K562 (cell line): ENCODE measurements at regions not wholly inside any gene's neighbourhood (a gene's known extent, or its start where the extent isn't known, plus 50 kb on each side); places are given as distances from the start of the nearest gene placed in this dataset.

Source experiments
- ATAC-seq: fragments of 200-7000 bp; cut with Tn5 transposase; 3 replicates; pipeline ENCODE4 v1.9.1; 2020; ENCODE audit warnings: moderate library complexity
- BruUV-seq: library from RNA; stranded (reverse); fragments of 400-500 nt; replicated peaks from 2 replicates; lab custom pipeline; 2021; lab: Mats Ljungman, UMichigan
- CTCF ChIA-PET: fragments of 300-600 bp; formaldehyde crosslinking; extraction: SDS; loops from one replicate; lab custom pipeline; 2021; ENCODE audit warnings: low intra/inter-chr PET ratio; lab: Yijun Ruan, JAX
- POLR2A ChIA-PET: fragments of 300-600, 350-650 bp; sonication (Branson Sonifier 250); formaldehyde crosslinking; extraction: SDS; loops from one replicate; lab custom pipeline; 2021; ENCODE audit warnings: antibody characterized with exemption, inconsistent platforms; lab: Yijun Ruan, JAX
- DNase-seq, 4 experiments: peaks; one replicate each; pipeline versions ENCODE4 v3.0.0 to v3.0.0-alpha.2; 2011 to 2018; ENCODE audit warnings: low spot score in 3 of 4, mixed read lengths in 3 of 4; ENCODE audit errors: extremely low read depth in 1 of 4
- FAIRE-seq: peaks from 2 replicates; lab custom pipeline; 2011; peaks lifted over from hg19 to GRCh38; lab: Jason Lieb, UNC
- H2AFZ ChIP-seq: 2 replicates; pipeline ENCODE4 v1.6.0; 2011; ENCODE audit warnings: low read depth, low read length, control low read depth, inconsistent platforms
- H3K27ac ChIP-seq: fragments of 200-600 bp; 3 replicates; pipeline ENCODE4 v1.8.0; 2011; ENCODE audit warnings: low read depth, mild to moderate bottlenecking, control low read depth, inconsistent platforms, low read length, moderate library complexity, mixed read lengths; ENCODE audit errors: extremely low read depth
- H3K27me3 ChIP-seq, 2 experiments: fragments of 300-600 bp in 1 of 2; 2 replicates in 1 of 2; 3 replicates in 1 of 2; pipeline versions ENCODE4 v1.6.0 to v1.8.0; 2011; ENCODE audit warnings: inconsistent platforms in 2 of 2, low read length in 2 of 2, mild to moderate bottlenecking in 1 of 2, mixed read lengths in 1 of 2, moderate library complexity in 1 of 2; ENCODE audit not compliant: control insufficient read depth in 2 of 2, insufficient read depth in 2 of 2
- H3K36me3 ChIP-seq: fragments of 300-600 bp; 3 replicates; pipeline ENCODE4 v1.8.0; 2011; ENCODE audit warnings: mild to moderate bottlenecking, low read length, inconsistent platforms; ENCODE audit not compliant: control insufficient read depth, insufficient read depth
- H3K4me1 ChIP-seq, 2 experiments: fragments of 200-600 bp in 1 of 2; replicated peaks in 1 of 2; 2 replicates in 1 of 2; 3 replicates in 1 of 2; pipeline versions ENCODE4 v1.5.1 to v1.8.0; 2011; ENCODE audit warnings: inconsistent platforms in 2 of 2, low read length in 2 of 2, mild to moderate bottlenecking in 1 of 2, mixed read lengths in 1 of 2, moderate library complexity in 1 of 2; ENCODE audit not compliant: control insufficient read depth in 2 of 2, insufficient read depth in 2 of 2
- H3K4me2 ChIP-seq: 2 replicates; pipeline ENCODE4 v1.6.1; 2011; ENCODE audit warnings: low read length, control low read depth, inconsistent platforms, mixed read lengths; ENCODE audit not compliant: insufficient read depth
- H3K4me3 ChIP-seq: fragments of 200-600 bp; sonication (generic), shearing (Covaris generic); 2 replicates; pipeline ENCODE4 v1.5.1; 2016; ENCODE audit warnings: control low read depth, inconsistent platforms
- H3K79me2 ChIP-seq: fragments of 200-600 bp; 3 replicates; pipeline ENCODE4 v1.8.0; 2011; ENCODE audit warnings: low read length, inconsistent platforms; ENCODE audit not compliant: control insufficient read depth, insufficient read depth
- H3K9ac ChIP-seq, 2 experiments: 2 replicates each; pipeline versions ENCODE4 v1.6.0 to v1.6.1; 2011; ENCODE audit warnings: low read depth in 2 of 2, low read length in 2 of 2, control low read depth in 1 of 2, inconsistent platforms in 1 of 2, mild to moderate bottlenecking in 1 of 2, mixed read lengths in 1 of 2; ENCODE audit not compliant: insufficient read depth in 1 of 2
- H3K9me1 ChIP-seq: one replicate; pipeline ENCODE4 v1.6.0; 2011; ENCODE audit warnings: inconsistent platforms, mild to moderate bottlenecking, low read length, moderate library complexity; ENCODE audit not compliant: control insufficient read depth, insufficient read depth
- H3K9me3 ChIP-seq: replicated peaks from 2 replicates; pipeline ENCODE4 v1.5.1; 2011; ENCODE audit warnings: low read depth, low read length, inconsistent platforms; ENCODE audit not compliant: control insufficient read depth, insufficient read depth
- H4K20me1 ChIP-seq: replicated peaks from 2 replicates; pipeline ENCODE4 v1.6.1; 2011; ENCODE audit warnings: low read length, inconsistent platforms, mixed read lengths; ENCODE audit not compliant: control insufficient read depth, insufficient read depth
- ARID4B ChIP-seq: sonication (generic); formaldehyde crosslinking; IDR thresholded peaks from 2 replicates; pipeline ENCODE4 v1.8.0; 2022; ENCODE audit warnings: mild to moderate bottlenecking, missing genetic modification reagents
- CC2D1A ChIP-seq: fragments of 450-650 bp; IDR thresholded peaks from 2 replicates; pipeline ENCODE4 v1.6.1; 2017; ENCODE audit warnings: mild to moderate bottlenecking
- CREB1 ChIP-seq, 2 experiments: sonication (generic) in 1 of 2; formaldehyde crosslinking in 1 of 2; IDR thresholded peaks; 2 replicates each; pipeline versions ENCODE4 v1.6.1 to v1.8.0; 2012 to 2022; ENCODE audit warnings: inconsistent platforms in 1 of 2, mild to moderate bottlenecking in 1 of 2, missing genetic modification reagents in 1 of 2, moderate library complexity in 1 of 2
- EP400 ChIP-seq: fragments of 450-650 bp; IDR thresholded peaks from 2 replicates; pipeline ENCODE4 v1.6.1; 2017; ENCODE audit warnings: antibody characterized with exemption, mild to moderate bottlenecking, moderate library complexity
- FOXJ3 ChIP-seq: sonication (generic); formaldehyde crosslinking; IDR thresholded peaks from 2 replicates; pipeline ENCODE4 v1.4.0; 2020; ENCODE audit warnings: mild to moderate bottlenecking, missing genetic modification reagents
- HDAC6 ChIP-seq: IDR thresholded peaks from 2 replicates; pipeline ENCODE4 v1.6.1; 2012; ENCODE audit warnings: low read depth, mild to moderate bottlenecking, control low read depth, inconsistent platforms, low read length, moderate library complexity
- HNRNPLL ChIP-seq: fragments of 200-400 bp; formaldehyde crosslinking; IDR thresholded peaks from 2 replicates; pipeline ENCODE4 v1.6.1; 2017; ENCODE audit warnings: low read length, low read depth, mild to moderate bottlenecking; ENCODE audit not compliant: poor library complexity, severe bottlenecking
- IRF2 ChIP-seq: sonication (generic); formaldehyde crosslinking; IDR thresholded peaks from 2 replicates; pipeline ENCODE4 v1.8.1; 2022; ENCODE audit warnings: mild to moderate bottlenecking, missing genetic modification reagents
- NELFE ChIP-seq: IDR thresholded peaks from 2 replicates; pipeline ENCODE4 v1.6.1; 2011; ENCODE audit warnings: mild to moderate bottlenecking; ENCODE audit not compliant: insufficient read depth, insufficient read length
- NFIX ChIP-seq: fragments of 250-450 bp; sonication (Bioruptor Pico); IDR thresholded peaks from 2 replicates; pipeline ENCODE4 v1.4.0; 2020; ENCODE audit warnings: low read depth, mild to moderate bottlenecking, moderate library complexity
- SMARCE1 ChIP-seq: fragments of 450-650 bp; IDR thresholded peaks from 2 replicates; pipeline ENCODE4 v1.7.1; 2016; ENCODE audit warnings: mild to moderate bottlenecking
- SNIP1 ChIP-seq: fragments of 450-650 bp; IDR thresholded peaks from 2 replicates; pipeline ENCODE4 v1.7.1; 2017; ENCODE audit warnings: low read depth, mild to moderate bottlenecking
- TCF7L2 ChIP-seq: fragments of 150-350 bp; IDR thresholded peaks from 2 replicates; pipeline ENCODE4 v1.6.1; 2016; ENCODE audit warnings: low read depth, mild to moderate bottlenecking, low read length, moderate library complexity
- TFAM ChIP-seq: fragments of 250-450 bp; sonication (Bioruptor Pico); conservative IDR thresholded peaks from 2 replicates; pipeline ENCODE4 v1.5.0; 2021; ENCODE audit warnings: mild to moderate bottlenecking, moderate library complexity
- ZNF232 ChIP-seq: sonication (generic); formaldehyde crosslinking; IDR thresholded peaks from 2 replicates; pipeline ENCODE4 v1.8.0; 2022; ENCODE audit warnings: mild to moderate bottlenecking, missing genetic modification reagents
- in situ Hi-C: fragments of 300-500 bp; cut with MboI; formaldehyde crosslinking; loops from 4 replicates; pipeline ENCODE4 v1.15.0; 2018; ENCODE audit warnings: inconsistent platforms, mixed read lengths
- intact Hi-C: fragments of 100-400 bp; cut with micrococcal nuclease; formaldehyde crosslinking; loops from 2 replicates; pipeline ENCODE4 v1.14.2; 2022

DNA sequence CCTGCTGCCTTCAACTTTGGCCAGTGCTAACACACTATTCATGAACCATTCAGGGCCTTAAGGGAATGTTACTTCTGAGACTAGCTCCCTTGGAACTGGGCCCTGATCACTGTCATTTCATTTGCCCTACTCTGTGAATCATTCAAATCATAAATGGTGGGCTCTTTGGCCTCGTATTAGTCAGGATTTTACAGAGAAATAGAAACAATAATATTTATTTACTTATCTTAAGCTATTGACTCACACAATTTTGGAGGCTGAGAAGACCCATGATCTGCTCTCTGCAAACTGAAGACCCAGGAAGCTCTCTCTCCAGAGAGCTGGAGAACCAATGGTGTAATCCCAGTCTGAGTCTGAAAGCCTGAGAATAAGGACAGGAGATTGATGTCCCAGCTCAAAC lies 398.5 kb downstream of the LRIG3 start (continued):
- TF ChIP-seq ARID4B (CRISPR knock-in tag) (no peak), NELFE (no peak)
- TF ChIP-seq, all 486 proteins: peak for 0

DNA sequence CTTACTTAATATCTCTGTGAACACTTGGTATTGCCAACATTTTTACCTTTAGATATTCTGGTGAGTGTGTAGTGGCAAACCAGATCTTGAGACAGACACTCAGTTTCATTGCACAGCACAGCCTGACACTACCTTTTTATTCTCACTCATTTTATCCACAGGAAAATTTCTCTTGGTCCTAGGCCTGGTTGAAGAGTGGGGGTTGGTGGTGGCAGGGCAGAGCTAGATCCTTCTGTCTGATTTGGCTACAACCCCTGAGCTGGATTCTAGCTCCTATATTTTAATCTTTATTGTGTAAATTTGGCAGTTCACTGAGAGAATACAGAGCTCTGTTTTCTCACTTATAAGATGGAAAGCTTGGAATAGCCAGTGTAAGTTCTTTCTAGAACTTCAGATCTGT lies 396.9 kb downstream of the LRIG3 start:
- Histone ChIP-seq H3K9me3 (peaks cover 3% of the 10 kb centered on the region; the same call in 1 of the 2 replicates), H4K20me1 (no peaks in the 10 kb centered on the region), H3K4me1 (no peaks in the 10 kb centered on the region), H3K27me3 (no peaks in the 10 kb centered on the region), H3K4me3 (no peak overlapping the region), H3K27ac (no peak overlapping the region), H3K9ac (no peak overlapping the region), H3K79me2 (no peaks in the 10 kb centered on the region), H3K4me2 (no peak overlapping the region), H3K9me1 (no peaks in the 10 kb centered on the region), H2AFZ (no peak overlapping the region), H3K36me3 (no peaks in the 10 kb centered on the region)
- DNase-seq (no peak), ATAC-seq (no peak), FAIRE-seq (no peak)
- ChIA-PET POLR2A (no interaction called here), CTCF (no interaction called here)
- in situ Hi-C loops, result no loop called here
- no peak for TF ChIP-seq EP400
- no peak for TF ChIP-seq HDAC6
- no peak for TF ChIP-seq TCF7L2
- no peak for TF ChIP-seq HNRNPLL
- no peak for TF ChIP-seq ZNF232 (CRISPR knock-in tag)
- TF ChIP-seq CC2D1A, result no peak
- no peak for TF ChIP-seq TFAM
- no peak for TF ChIP-seq SMARCE1
- no peak for TF ChIP-seq SNIP1
- TF ChIP-seq NFIX, result no peak
- TF ChIP-seq CREB1 (IDR thresholded peaks at IDR 0.05), result no peak
- no peak for TF ChIP-seq CREB1 (CRISPR knock-in tag; IDR thresholded peaks at IDR 0.05)
- no peak for TF ChIP-seq FOXJ3 (CRISPR knock-in tag)
- TF ChIP-seq IRF2 (CRISPR knock-in tag), result no peak
- intact Hi-C loops, result no loop called here
- BruUV-seq, result no TSS peak
